Naive B cell (primary cell): ENCODE measurements at regions not wholly inside any gene's neighbourhood (a gene's known extent, or its start where the extent isn't known, plus 50 kb on each side); places are given as distances from the start of the nearest gene placed in this dataset.
"Not testable (repeated sequence)": the region's sequence is repeated elsewhere in the genome, so short reads cannot be mapped to it uniquely, and the experiment has no call there.

ENCODE experiments used
- ATAC-seq, 2 donors: fragments of 150-1000 bp; cut with Tn5 transposase; 2 replicates each; pipeline ENCODE4 v1.10.0; 2021; ENCODE audit warnings: low read depth in 2 of 2, mild to moderate bottlenecking in 2 of 2, moderate library complexity in 2 of 2
- DNase-seq: peaks from one replicate; pipeline ENCODE4 v3.0.0; 2022
- H3K27ac Mint-ChIP-seq, 6 donors: one replicate each; pipeline ENCODE4 v1.8.0; 2020 to 2022; ENCODE audit warnings: mild to moderate bottlenecking in 6 of 6, mixed read lengths in 6 of 6, moderate library complexity in 5 of 6, inconsistent platforms in 2 of 6
- H3K27me3 Mint-ChIP-seq, 3 donors: one replicate each; pipeline ENCODE4 v1.8.0; 2021 to 2022; ENCODE audit warnings: mixed read lengths in 3 of 3, mild to moderate bottlenecking in 1 of 3
- H3K36me3 Mint-ChIP-seq, 2 donors: one replicate each; pipeline ENCODE4 v1.8.0; 2020 to 2022; ENCODE audit warnings: mixed read lengths in 2 of 2, inconsistent platforms in 1 of 2, mild to moderate bottlenecking in 1 of 2
- H3K4me1 Mint-ChIP-seq, 3 donors: one replicate each; pipeline ENCODE4 v1.8.0; 2020 to 2022; ENCODE audit warnings: mixed read lengths in 3 of 3, inconsistent platforms in 1 of 3, mild to moderate bottlenecking in 1 of 3, moderate library complexity in 1 of 3
- H3K4me3 Mint-ChIP-seq, 8 donors: one replicate each; pipeline ENCODE4 v1.8.0; 2020 to 2022; ENCODE audit warnings: mild to moderate bottlenecking in 8 of 8, mixed read lengths in 8 of 8, moderate library complexity in 8 of 8, inconsistent platforms in 2 of 8
- H3K9me3 Mint-ChIP-seq, 7 donors: one replicate each; pipeline ENCODE4 v1.8.0; 2020 to 2022; ENCODE audit warnings: mixed read lengths in 7 of 7, mild to moderate bottlenecking in 5 of 7, inconsistent platforms in 2 of 7, moderate library complexity in 1 of 7

- H3K4me3 Mint-ChIP-seq, result no peak overlapping the region
- H3K27ac Mint-ChIP-seq, result no peak overlapping the region
- no peaks in the 10 kb centered on the region for H3K4me1 Mint-ChIP-seq
- no peak for ATAC-seq
- H3K36me3 Mint-ChIP-seq, result no peaks in the 10 kb centered on the region
- peaks cover 0 to 4% (median 1%) of the 10 kb centered on the region in 7 donors for H3K9me3 Mint-ChIP-seq
- DNase-seq, result no peak
- no peaks in the 10 kb centered on the region for H3K27me3 Mint-ChIP-seq
Observed at GRCh38 chr4:116539744-116540143, 545.6 kb downstream of the TRAM1L1 start.

- Mint-ChIP-seq H3K4me3 (no peak overlapping the region), H3K27me3 (no peaks in the 10 kb centered on the region), H3K4me1 (no peaks in the 10 kb centered on the region), H3K9me3 (peaks cover 0 to 4% (median 1%) of the 10 kb centered on the region in 7 donors), H3K36me3 (no peaks in the 10 kb centered on the region), H3K27ac (no peak overlapping the region)
- ATAC-seq (no peak), DNase-seq (no peak)
Observed at GRCh38 chr4:116537828-116538227, 547.5 kb downstream of the TRAM1L1 start.

GRCh38 chr4:116536024-116536423 is 549.4 kb downstream of the TRAM1L1 start:
- H3K27ac Mint-ChIP-seq, DNase-seq, H3K4me3 Mint-ChIP-seq, H3K27me3 Mint-ChIP-seq, H3K36me3 Mint-ChIP-seq, H3K9me3 Mint-ChIP-seq, ATAC-seq, H3K4me1 Mint-ChIP-seq: not testable (repeated sequence)

GRCh38 chr4:116531870-116532269 is 553.5 kb downstream of the TRAM1L1 start:
- H3K27ac Mint-ChIP-seq, result no peak overlapping the region
- no peaks in the 10 kb centered on the region for H3K4me1 Mint-ChIP-seq
- H3K9me3 Mint-ChIP-seq, result peaks cover 0 to 4% (median 1%) of the 10 kb centered on the region in 7 donors
- H3K36me3 Mint-ChIP-seq, result no peaks in the 10 kb centered on the region
- ATAC-seq, result no peak
- DNase-seq, result no peak
- no peak overlapping the region for H3K4me3 Mint-ChIP-seq
- H3K27me3 Mint-ChIP-seq, result no peaks in the 10 kb centered on the region

- H3K4me3 Mint-ChIP-seq, result no peak overlapping the region
- H3K36me3 Mint-ChIP-seq, result no peaks in the 10 kb centered on the region
- H3K27me3 Mint-ChIP-seq, result no peaks in the 10 kb centered on the region
- H3K9me3 Mint-ChIP-seq, result peaks cover 0 to 4% (median 0%) of the 10 kb centered on the region in 7 donors
- ATAC-seq (no peak), DNase-seq (no peak)
- H3K27ac Mint-ChIP-seq, result no peak overlapping the region
- H3K4me1 Mint-ChIP-seq, result no peaks in the 10 kb centered on the region
Observed at GRCh38 chr4:116531026-116531425, 554.4 kb downstream of the TRAM1L1 start.

- Mint-ChIP-seq H3K9me3 (peaks cover 0 to 4% (median 2%) of the 10 kb centered on the region in 7 donors), H3K4me3 (no peak overlapping the region), H3K4me1 (no peaks in the 10 kb centered on the region), H3K27me3 (no peaks in the 10 kb centered on the region), H3K36me3 (no peaks in the 10 kb centered on the region), H3K27ac (no peak overlapping the region)
- DNase-seq (no peak), ATAC-seq (no peak)
Observed at GRCh38 chr4:116530048-116530447, 555.3 kb downstream of the TRAM1L1 start.

GRCh38 chr4:116529129-116529528 is 556.2 kb downstream of the TRAM1L1 start:
- H3K4me1 Mint-ChIP-seq, result no peaks in the 10 kb centered on the region
- H3K4me3 Mint-ChIP-seq, result no peak overlapping the region
- ATAC-seq, result no peak

GRCh38 chr4:116522922-116523321 is 562.5 kb downstream of the TRAM1L1 start:
- no peak for ATAC-seq

More at GRCh38 chr4:116529129-116529528, 556.2 kb downstream of the TRAM1L1 start:
- peaks cover 0 to 4% (median 2%) of the 10 kb centered on the region in 7 donors for H3K9me3 Mint-ChIP-seq
- no peak overlapping the region for H3K27ac Mint-ChIP-seq
- DNase-seq, result no peak
- no peaks in the 10 kb centered on the region for H3K27me3 Mint-ChIP-seq
- no peaks in the 10 kb centered on the region for H3K36me3 Mint-ChIP-seq

GRCh38 chr4:116520886-116521285 is 564.5 kb downstream of the TRAM1L1 start:
- DNase-seq, result no peak
- Mint-ChIP-seq H3K4me3 (no peak overlapping the region), H3K9me3 (peaks cover 5 to 28% (median 9%) of the 10 kb centered on the region in 7 donors), H3K4me1 (no peaks in the 10 kb centered on the region), H3K36me3 (no peaks in the 10 kb centered on the region), H3K27me3 (no peaks in the 10 kb centered on the region), H3K27ac (no peak overlapping the region)
- no peak for ATAC-seq

More at GRCh38 chr4:116522922-116523321, 562.5 kb downstream of the TRAM1L1 start:
- no peaks in the 10 kb centered on the region for H3K36me3 Mint-ChIP-seq
- no peak overlapping the region for H3K4me3 Mint-ChIP-seq
- DNase-seq, result no peak
- no peak overlapping the region for H3K27ac Mint-ChIP-seq
- H3K27me3 Mint-ChIP-seq, result no peaks in the 10 kb centered on the region
- no peaks in the 10 kb centered on the region for H3K4me1 Mint-ChIP-seq
- H3K9me3 Mint-ChIP-seq, result peaks cover 4 to 20% (median 6%) of the 10 kb centered on the region in 7 donors

- Mint-ChIP-seq H3K27ac (no peak overlapping the region), H3K9me3 (peaks cover 5 to 28% (median 10%) of the 10 kb centered on the region in 7 donors)
Observed at GRCh38 chr4:116516711-116517110, 568.7 kb downstream of the TRAM1L1 start.

GRCh38 chr4:116515959-116516358 is 569.4 kb downstream of the TRAM1L1 start:
- no peaks in the 10 kb centered on the region for H3K36me3 Mint-ChIP-seq
- DNase-seq, result no peak
- no peaks in the 10 kb centered on the region for H3K4me1 Mint-ChIP-seq
- H3K27me3 Mint-ChIP-seq, result no peaks in the 10 kb centered on the region
- no peak overlapping the region for H3K4me3 Mint-ChIP-seq
- H3K27ac Mint-ChIP-seq, result no peak overlapping the region
- no peak for ATAC-seq
- H3K9me3 Mint-ChIP-seq, result peaks cover 5 to 28% (median 10%) of the 10 kb centered on the region in 7 donors

More at GRCh38 chr4:116516711-116517110, 568.7 kb downstream of the TRAM1L1 start:
- Mint-ChIP-seq H3K4me1 (no peaks in the 10 kb centered on the region), H3K4me3 (no peak overlapping the region), H3K27me3 (no peaks in the 10 kb centered on the region), H3K36me3 (no peaks in the 10 kb centered on the region)
- no peak for DNase-seq
- ATAC-seq, result no peak

- H3K4me1 Mint-ChIP-seq, result no peaks in the 10 kb centered on the region
- no peak overlapping the region for H3K27ac Mint-ChIP-seq
- no peaks in the 10 kb centered on the region for H3K27me3 Mint-ChIP-seq
- ATAC-seq, result no peak
- no peaks in the 10 kb centered on the region for H3K36me3 Mint-ChIP-seq
- peaks cover 0 to 15% (median 2%) of the 10 kb centered on the region in 7 donors for H3K9me3 Mint-ChIP-seq
- H3K4me3 Mint-ChIP-seq, result no peak overlapping the region
- DNase-seq, result no peak
Observed at GRCh38 chr4:116512552-116512951, 572.8 kb downstream of the TRAM1L1 start.

- ATAC-seq (no peak), DNase-seq (no peak)
- no peaks in the 10 kb centered on the region for H3K27me3 Mint-ChIP-seq
- H3K9me3 Mint-ChIP-seq, result peaks cover 0 to 4% (median 0%) of the 10 kb centered on the region in 7 donors
- no peak overlapping the region for H3K27ac Mint-ChIP-seq
- no peaks in the 10 kb centered on the region for H3K4me1 Mint-ChIP-seq
- no peak overlapping the region for H3K4me3 Mint-ChIP-seq
- no peaks in the 10 kb centered on the region for H3K36me3 Mint-ChIP-seq
Observed at GRCh38 chr4:116501954-116502353, 583.4 kb downstream of the TRAM1L1 start.

- Mint-ChIP-seq H3K27ac (no peak overlapping the region), H3K27me3 (no peaks in the 10 kb centered on the region)
Observed at GRCh38 chr4:116500225-116500624, 585.2 kb downstream of the TRAM1L1 start.

GRCh38 chr4:116489739-116490138 is 595.6 kb downstream of the TRAM1L1 start:
- no peaks in the 10 kb centered on the region for H3K4me1 Mint-ChIP-seq
- H3K9me3 Mint-ChIP-seq, result peaks cover 0 to 7% (median 4%) of the 10 kb centered on the region in 7 donors
- H3K27ac Mint-ChIP-seq, result no peak overlapping the region
- H3K27me3 Mint-ChIP-seq, result no peaks in the 10 kb centered on the region
- H3K36me3 Mint-ChIP-seq, result no peaks in the 10 kb centered on the region
- H3K4me3 Mint-ChIP-seq, result no peak overlapping the region
- DNase-seq (no peak), ATAC-seq (no peak)

More at GRCh38 chr4:116500225-116500624, 585.2 kb downstream of the TRAM1L1 start:
- Mint-ChIP-seq H3K4me3 (no peak overlapping the region), H3K36me3 (no peaks in the 10 kb centered on the region), H3K4me1 (no peaks in the 10 kb centered on the region), H3K9me3 (peaks cover 0 to 2% (median 0%) of the 10 kb centered on the region in 7 donors)
- ATAC-seq, result no peak
- DNase-seq, result no peak
